ENCODE measurements at regions not wholly inside any gene's neighbourhood (a gene's known extent, or its start where the extent isn't known, plus 50 kb on each side); places are given as distances from the start of the nearest gene placed in this dataset.
"Not testable (repeated sequence)": the region's sequence is repeated elsewhere in the genome, so short reads cannot be mapped to it uniquely, and the experiment has no call there.

GRCh38 chr20:54324041-54324440, 116.2 kb downstream of the PFDN4 start:
- DNase-seq, result no peak

GRCh38 chr20:54324652-54325285, 116.9 kb downstream of the PFDN4 start:
- DNase-seq, result no peak

- no peak for DNase-seq
Measured at GRCh38 chr20:54335299-54335698, 127.4 kb downstream of the PFDN4 start.

- DNase-seq, result no peak
Measured at GRCh38 chr20:54337144-54337543, 129.3 kb downstream of the PFDN4 start.

- no peak for DNase-seq
Measured at GRCh38 chr20:54339093-54339492, 131.2 kb downstream of the PFDN4 start.

GRCh38 chr20:54340206-54340605, 132.3 kb downstream of the PFDN4 start:
- DNase-seq, result no peak

- no peak for DNase-seq
Measured at GRCh38 chr20:54340667-54341081, 132.8 kb downstream of the PFDN4 start.

GRCh38 chr20:54342258-54342920, 133.0 kb upstream of the DOK5 start:
- DNase-seq, result no peak

- no peak for DNase-seq
Measured at GRCh38 chr20:54343099-54343498, 132.3 kb upstream of the DOK5 start.

- no peak for DNase-seq
Measured at GRCh38 chr20:54343634-54344033, 131.8 kb upstream of the DOK5 start.

- no peak for DNase-seq
Measured at GRCh38 chr20:54344832-54345231, 130.6 kb upstream of the DOK5 start.

- DNase-seq, result no peak
Measured at GRCh38 chr20:54345301-54345724, 130.1 kb upstream of the DOK5 start.

GRCh38 chr20:54345821-54346220, 129.6 kb upstream of the DOK5 start:
- no peak for DNase-seq

GRCh38 chr20:54346276-54346675, 129.1 kb upstream of the DOK5 start:
- no peak for DNase-seq

- no peak for DNase-seq
Measured at GRCh38 chr20:54347166-54347833, 128.1 kb upstream of the DOK5 start.

GRCh38 chr20:54350415-54350814, 125.0 kb upstream of the DOK5 start:
- no peak for DNase-seq

GRCh38 chr20:54351371-54352136, 123.8 kb upstream of the DOK5 start:
- no peak for DNase-seq

- not testable (repeated sequence) for DNase-seq
Measured at GRCh38 chr20:54352541-54352940, 122.9 kb upstream of the DOK5 start.

GRCh38 chr20:54353292-54353691, 122.1 kb upstream of the DOK5 start:
- DNase-seq, result no peak

GRCh38 chr20:54355631-54356280, 119.6 kb upstream of the DOK5 start:
- DNase-seq, result no peak

- DNase-seq, result no peak
Measured at GRCh38 chr20:54356801-54357200, 118.6 kb upstream of the DOK5 start.

GRCh38 chr20:54361475-54361874, 113.9 kb upstream of the DOK5 start:
- DNase-seq, result no peak

All from right lung (tissue), 2 donors.